ENCODE measurements at regions not wholly inside any gene's neighbourhood (a gene's known extent, or its start where the extent isn't known, plus 50 kb on each side); places are given as distances from the start of the nearest gene placed in this dataset.

DNA sequence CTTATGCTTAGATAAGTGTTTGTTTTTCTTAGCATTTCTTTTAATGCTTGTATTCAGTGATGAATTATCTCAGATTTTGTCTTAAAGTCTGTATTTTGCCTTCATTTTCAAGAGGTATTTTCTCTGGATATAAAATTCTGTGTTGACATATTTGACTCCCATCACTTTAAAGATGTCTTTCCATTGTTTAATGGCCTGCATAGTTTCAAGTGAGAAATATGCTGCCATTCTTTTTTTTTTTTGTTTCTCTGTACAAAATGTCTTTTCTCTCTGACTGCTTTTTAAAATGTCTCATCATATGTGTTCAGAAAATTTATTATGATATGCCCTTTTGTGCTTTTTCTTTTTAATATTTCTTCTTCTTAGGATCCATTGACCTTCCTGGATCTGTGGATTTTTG, 578.0 kb upstream of the NOX3 start:
- Histone ChIP-seq H3K9me3 (ENCODE audit: control insufficient read depth, low read depth, low read length) (no peaks in the 10 kb centered on the region), H3K9ac (ENCODE audit: control insufficient read depth, extremely low read depth, insufficient read depth, low read length) (no peak overlapping the region), H4K20me1 (ENCODE audit: control insufficient read depth, extremely low read depth, insufficient read depth, low read length) (no peaks in the 10 kb centered on the region), H3K27ac (ENCODE audit: control insufficient read depth, insufficient read depth, low read length) (no peak overlapping the region), H3K4me1 (ENCODE audit: control insufficient read depth, extremely low read depth, insufficient read depth, low read length) (no peaks in the 10 kb centered on the region), H3K79me2 (ENCODE audit: control insufficient read depth, insufficient read depth, low read length) (no peaks in the 10 kb centered on the region), H3K9me1 (ENCODE audit: control insufficient read depth, extremely low read depth, insufficient read depth, low read length) (no peaks in the 10 kb centered on the region), H3K4me3 (ENCODE audit: control insufficient read depth in 2 of 3, extremely low read depth in 1 of 3, insufficient read depth in 2 of 3, low read depth in 1 of 3, low read length in 3 of 3) (no peak overlapping the region), H3K36me3 (ENCODE audit: control insufficient read depth in 2 of 2, extremely low read depth in 1 of 2, insufficient read depth in 2 of 2, low read length in 2 of 2) (no peaks in the 10 kb centered on the region), H2AFZ (ENCODE audit: control insufficient read depth, low read length) (no peak overlapping the region), H3K4me2 (ENCODE audit: control insufficient read depth, extremely low read depth, insufficient read depth, low read depth, low read length) (no peak overlapping the region), H3K27me3 (ENCODE audit: control insufficient read depth, extremely low read depth, insufficient read depth, low read length) (no peaks in the 10 kb centered on the region)
- dilution Hi-C loops (cut with MboI; ENCODE audit: extremely low pct_ligation_motif_present, low sequenced_read_pairs), result no loop called here
- no peak for TF ChIP-seq EZH2 (IDR thresholded peaks at IDR 0.05; ENCODE audit: low read length)
- TF ChIP-seq, protein P1, sequence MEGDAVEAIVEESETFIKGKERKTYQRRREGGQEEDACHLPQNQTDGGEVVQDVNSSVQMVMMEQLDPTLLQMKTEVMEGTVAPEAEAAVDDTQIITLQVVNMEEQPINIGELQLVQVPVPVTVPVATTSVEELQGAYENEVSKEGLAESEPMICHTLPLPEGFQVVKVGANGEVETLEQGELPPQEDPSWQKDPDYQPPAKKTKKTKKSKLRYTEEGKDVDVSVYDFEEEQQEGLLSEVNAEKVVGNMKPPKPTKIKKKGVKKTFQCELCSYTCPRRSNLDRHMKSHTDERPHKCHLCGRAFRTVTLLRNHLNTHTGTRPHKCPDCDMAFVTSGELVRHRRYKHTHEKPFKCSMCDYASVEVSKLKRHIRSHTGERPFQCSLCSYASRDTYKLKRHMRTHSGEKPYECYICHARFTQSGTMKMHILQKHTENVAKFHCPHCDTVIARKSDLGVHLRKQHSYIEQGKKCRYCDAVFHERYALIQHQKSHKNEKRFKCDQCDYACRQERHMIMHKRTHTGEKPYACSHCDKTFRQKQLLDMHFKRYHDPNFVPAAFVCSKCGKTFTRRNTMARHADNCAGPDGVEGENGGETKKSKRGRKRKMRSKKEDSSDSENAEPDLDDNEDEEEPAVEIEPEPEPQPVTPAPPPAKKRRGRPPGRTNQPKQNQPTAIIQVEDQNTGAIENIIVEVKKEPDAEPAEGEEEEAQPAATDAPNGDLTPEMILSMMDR (optimal IDR thresholded peaks at IDR 0.05 in 1 of 3, IDR thresholded peaks at IDR 0.05 in 1 of 3, conservative IDR thresholded peaks at IDR 0.05 in 1 of 3; ENCODE audit: extremely low read depth in 1 of 3, insufficient read depth in 2 of 3, low read length in 3 of 3), result no peak
- FAIRE-seq (no peak), DNase-seq (ENCODE audit: low read depth, low spot score) (no peak)

DNA sequence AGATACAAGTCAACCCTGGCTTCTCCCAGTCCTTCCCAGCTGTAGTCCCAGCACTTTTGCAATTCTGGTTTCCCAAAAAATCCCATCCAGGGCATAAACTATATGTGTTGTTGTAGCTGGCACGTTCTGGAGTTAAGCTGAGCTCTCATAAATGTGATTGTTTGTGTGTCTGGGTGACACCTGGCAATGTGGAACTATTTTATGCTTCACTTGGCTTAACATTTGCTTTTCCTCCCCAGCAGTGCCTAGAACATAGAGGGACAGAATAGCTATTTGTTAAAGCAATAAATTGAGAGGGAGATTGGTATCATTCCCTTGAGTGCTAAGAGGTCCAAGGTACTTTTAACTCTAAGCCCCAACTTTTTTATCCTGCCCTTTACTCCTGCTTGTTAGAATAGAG, 575.9 kb upstream of the NOX3 start:
- H3K27me3 ChIP-seq (ENCODE audit: control insufficient read depth, extremely low read depth, insufficient read depth, low read length), result no peaks in the 10 kb centered on the region
- H3K9me3 ChIP-seq (ENCODE audit: control insufficient read depth, low read depth, low read length), result no peaks in the 10 kb centered on the region
- no peak overlapping the region for H3K4me3 ChIP-seq (ENCODE audit: control insufficient read depth in 2 of 3, extremely low read depth in 1 of 3, insufficient read depth in 2 of 3, low read depth in 1 of 3, low read length in 3 of 3)
- DNase-seq (ENCODE audit: low read depth, low spot score) (no peak), FAIRE-seq (no peak)
- no peaks in the 10 kb centered on the region for H4K20me1 ChIP-seq (ENCODE audit: control insufficient read depth, extremely low read depth, insufficient read depth, low read length)
- no peaks in the 10 kb centered on the region for H3K36me3 ChIP-seq (ENCODE audit: control insufficient read depth in 2 of 2, extremely low read depth in 1 of 2, insufficient read depth in 2 of 2, low read length in 2 of 2)
- H2AFZ ChIP-seq (ENCODE audit: control insufficient read depth, low read length), result no peak overlapping the region
- TF ChIP-seq, protein P1 (optimal IDR thresholded peaks at IDR 0.05 in 1 of 3, IDR thresholded peaks at IDR 0.05 in 1 of 3, conservative IDR thresholded peaks at IDR 0.05 in 1 of 3; ENCODE audit: extremely low read depth in 1 of 3, insufficient read depth in 2 of 3, low read length in 3 of 3), result no peak
- TF ChIP-seq EZH2 (IDR thresholded peaks at IDR 0.05; ENCODE audit: low read length), result no peak
- no peak overlapping the region for H3K4me2 ChIP-seq (ENCODE audit: control insufficient read depth, extremely low read depth, insufficient read depth, low read depth, low read length)
- no peak overlapping the region for H3K27ac ChIP-seq (ENCODE audit: control insufficient read depth, insufficient read depth, low read length)
- H3K9ac ChIP-seq (ENCODE audit: control insufficient read depth, extremely low read depth, insufficient read depth, low read length), result no peak overlapping the region
- dilution Hi-C loops (cut with MboI; ENCODE audit: extremely low pct_ligation_motif_present, low sequenced_read_pairs), result no loop called here
- H3K79me2 ChIP-seq (ENCODE audit: control insufficient read depth, insufficient read depth, low read length), result no peaks in the 10 kb centered on the region
- no peaks in the 10 kb centered on the region for H3K9me1 ChIP-seq (ENCODE audit: control insufficient read depth, extremely low read depth, insufficient read depth, low read length)
- H3K4me1 ChIP-seq (ENCODE audit: control insufficient read depth, extremely low read depth, insufficient read depth, low read length), result no peaks in the 10 kb centered on the region

Data from keratinocyte (primary cell).